Hepatic stellate cell (primary cell): ENCODE measurements at regions not wholly inside any gene's neighbourhood (a gene's known extent, or its start where the extent isn't known, plus 50 kb on each side); places are given as distances from the start of the nearest gene placed in this dataset.

ENCODE experiments used
- DNase-seq: peaks from one replicate; pipeline ENCODE4 v3.0.0; 2011; ENCODE audit warnings: low spot score

DNA sequence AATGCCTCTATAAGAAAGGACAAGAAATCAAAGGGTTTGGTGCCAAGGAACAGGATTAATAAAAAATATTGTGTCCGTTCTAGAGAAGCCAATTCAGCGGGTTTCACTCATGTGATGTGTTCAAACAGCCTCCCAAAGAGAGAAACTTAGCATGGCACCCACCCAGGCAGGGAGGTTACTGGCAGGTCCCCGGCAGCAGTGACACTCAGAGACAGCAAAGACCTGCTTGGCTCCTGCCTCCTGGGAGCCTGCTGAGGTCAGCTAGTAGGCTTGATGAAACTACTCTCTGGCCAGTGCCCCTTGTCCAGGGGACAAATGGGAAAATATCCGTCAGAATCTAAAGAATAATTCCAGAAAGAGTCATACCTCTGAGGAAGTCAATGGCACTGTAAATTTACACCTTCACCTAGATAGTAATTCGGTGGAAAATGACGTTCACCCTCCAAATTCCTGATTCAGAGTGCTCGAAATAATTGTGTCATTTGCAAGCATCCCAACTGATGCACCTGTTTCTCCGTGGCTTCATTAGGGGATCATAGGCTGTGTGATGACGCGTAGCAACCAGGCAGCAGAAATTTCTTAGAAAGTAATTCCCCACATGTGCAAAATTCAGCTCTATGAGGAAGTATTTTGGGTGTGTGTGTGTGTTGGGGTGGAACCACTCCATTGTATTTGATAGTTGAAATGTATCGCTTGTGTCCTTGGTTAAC is 481.5 kb upstream of the ZFHX3 start:
- DNase-seq: no peak

GRCh38 chr16:73527187-73527586 is 479.3 kb upstream of the ZFHX3 start:
- DNase-seq: no peak

- DNase-seq: no peak
Measured at GRCh38 chr16:73526011-73526804, 478.3 kb upstream of the ZFHX3 start.

DNA sequence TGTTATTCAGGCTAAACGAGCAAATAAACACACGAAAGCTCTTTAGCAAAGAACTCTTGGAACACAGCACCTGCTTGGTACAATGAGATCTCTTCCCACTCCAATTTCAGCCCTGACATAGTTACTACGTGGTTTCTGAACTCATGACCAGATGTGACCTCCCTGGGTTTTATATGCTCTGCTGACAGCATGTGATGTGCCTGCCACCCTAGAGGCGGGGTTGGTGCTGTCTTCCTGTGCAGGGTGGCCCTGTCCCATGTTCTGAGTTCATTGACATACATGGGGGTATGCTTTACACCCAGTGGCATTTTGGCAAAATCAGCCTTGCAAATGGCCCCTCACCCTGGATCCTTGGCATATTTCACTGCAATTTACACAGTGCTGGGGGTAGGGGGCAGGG is 475.3 kb upstream of the ZFHX3 start:
- DNase-seq: no peak

DNA sequence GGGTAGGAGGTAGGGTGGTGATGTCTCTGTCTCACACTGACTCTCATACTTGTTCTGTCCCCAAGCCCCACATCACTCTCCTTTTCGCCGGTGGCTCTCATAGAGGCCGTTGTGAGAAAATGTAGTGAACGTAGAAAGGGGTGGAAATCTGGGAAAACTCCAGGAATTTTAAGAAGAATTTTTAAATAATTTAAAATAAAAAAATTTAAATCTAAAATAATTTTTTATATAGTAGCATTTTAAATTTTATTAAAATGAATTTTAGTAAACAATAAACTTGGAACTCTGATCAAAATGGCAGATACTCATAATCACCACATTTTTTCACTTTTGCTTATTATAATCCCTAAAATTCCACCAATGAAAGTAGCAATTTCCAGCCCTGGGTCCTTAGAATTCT is 473.6 kb upstream of the ZFHX3 start:
- DNase-seq: no peak

- DNase-seq: no peak
Measured at GRCh38 chr16:73515616-73516015, 467.7 kb upstream of the ZFHX3 start.

DNA sequence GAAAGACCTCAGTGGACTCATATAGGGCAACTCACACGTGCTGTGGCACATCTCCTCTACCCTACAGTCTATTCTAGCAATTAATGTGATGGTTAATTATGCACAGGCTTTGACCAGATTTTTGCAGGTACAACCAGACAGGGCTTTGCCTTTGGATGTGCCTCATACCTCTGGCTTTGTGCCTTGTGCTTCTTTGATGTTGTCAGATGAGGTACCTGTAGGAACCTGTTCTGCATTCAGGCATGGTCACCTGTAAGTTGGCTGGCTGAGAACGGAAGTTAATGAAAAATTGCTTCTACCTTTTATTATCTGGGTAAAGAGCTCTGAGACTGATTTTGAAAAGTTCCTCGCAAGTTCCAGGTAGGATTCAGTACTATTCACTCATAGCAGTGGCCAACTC is 462.9 kb upstream of the ZFHX3 start:
- no peak for DNase-seq

DNA sequence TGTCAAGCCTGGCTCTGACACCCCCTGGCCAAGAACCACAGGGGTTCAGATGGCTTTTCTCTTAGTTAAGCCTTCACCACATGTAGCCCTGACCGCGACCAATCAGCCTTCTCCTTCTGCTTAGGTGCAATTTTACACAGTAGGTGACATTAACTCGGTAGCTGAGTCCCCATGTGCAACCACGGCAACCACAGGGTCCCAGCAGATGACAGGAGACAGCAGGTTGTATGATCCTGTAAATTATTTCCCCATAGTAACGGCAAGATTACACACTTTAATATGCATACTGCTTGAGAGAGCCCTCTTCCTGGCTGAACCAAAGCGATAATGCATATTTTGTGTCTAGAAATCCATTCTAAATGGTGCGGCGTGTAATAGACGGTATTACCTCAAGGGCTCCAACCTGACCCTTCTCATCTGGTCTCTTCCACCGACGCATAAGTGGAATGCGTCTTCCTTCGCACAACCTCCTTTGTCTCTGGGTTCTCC is 458.7 kb upstream of the ZFHX3 start:
- no peak for DNase-seq

DNA sequence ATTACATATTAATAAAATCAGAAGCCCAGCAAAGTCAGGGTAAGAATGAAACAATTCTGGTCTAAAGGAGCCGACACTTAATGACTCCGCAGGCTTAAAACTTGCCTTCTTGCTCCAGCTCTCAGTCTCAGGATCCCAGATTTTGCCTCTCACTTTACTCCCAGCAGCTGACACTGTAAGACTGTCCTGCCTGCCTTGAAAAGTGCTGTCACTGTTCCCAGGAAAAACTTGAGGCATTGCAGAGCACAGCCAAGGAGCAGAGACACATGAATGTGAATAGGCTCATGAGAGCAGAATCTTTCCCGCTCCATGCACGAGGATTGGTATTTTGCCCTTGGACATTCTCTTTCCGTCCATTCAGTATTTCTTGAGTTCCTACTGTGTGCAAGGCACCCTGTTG is 457.6 kb upstream of the ZFHX3 start:
- no peak for DNase-seq

- no peak for DNase-seq
Measured at GRCh38 chr16:73504591-73505575, 457.0 kb upstream of the ZFHX3 start.

GRCh38 chr16:73503093-73503492 is 455.2 kb upstream of the ZFHX3 start:
- no peak for DNase-seq

DNA sequence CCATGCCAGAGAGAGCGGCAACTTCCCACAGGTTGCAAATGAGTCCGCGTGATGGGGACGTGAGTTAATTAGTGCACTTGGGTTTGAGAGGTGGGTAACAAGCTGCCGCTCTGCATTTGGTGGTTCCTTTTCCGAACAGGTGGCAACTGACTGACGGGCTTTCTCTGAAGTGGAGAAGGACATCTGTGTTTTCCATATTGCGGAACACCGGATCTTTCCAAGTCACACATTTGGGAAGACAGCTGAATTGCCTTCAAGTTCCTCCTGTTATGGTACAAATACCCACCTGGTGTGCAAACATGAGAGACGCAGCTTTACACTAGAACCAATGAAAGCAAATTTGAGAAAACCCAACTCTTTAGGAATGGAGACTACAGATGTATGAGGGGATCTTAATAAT is 451.3 kb upstream of the ZFHX3 start:
- DNase-seq: no peak

GRCh38 chr16:73485880-73486279 is 438.0 kb upstream of the ZFHX3 start:
- no peak for DNase-seq

DNA sequence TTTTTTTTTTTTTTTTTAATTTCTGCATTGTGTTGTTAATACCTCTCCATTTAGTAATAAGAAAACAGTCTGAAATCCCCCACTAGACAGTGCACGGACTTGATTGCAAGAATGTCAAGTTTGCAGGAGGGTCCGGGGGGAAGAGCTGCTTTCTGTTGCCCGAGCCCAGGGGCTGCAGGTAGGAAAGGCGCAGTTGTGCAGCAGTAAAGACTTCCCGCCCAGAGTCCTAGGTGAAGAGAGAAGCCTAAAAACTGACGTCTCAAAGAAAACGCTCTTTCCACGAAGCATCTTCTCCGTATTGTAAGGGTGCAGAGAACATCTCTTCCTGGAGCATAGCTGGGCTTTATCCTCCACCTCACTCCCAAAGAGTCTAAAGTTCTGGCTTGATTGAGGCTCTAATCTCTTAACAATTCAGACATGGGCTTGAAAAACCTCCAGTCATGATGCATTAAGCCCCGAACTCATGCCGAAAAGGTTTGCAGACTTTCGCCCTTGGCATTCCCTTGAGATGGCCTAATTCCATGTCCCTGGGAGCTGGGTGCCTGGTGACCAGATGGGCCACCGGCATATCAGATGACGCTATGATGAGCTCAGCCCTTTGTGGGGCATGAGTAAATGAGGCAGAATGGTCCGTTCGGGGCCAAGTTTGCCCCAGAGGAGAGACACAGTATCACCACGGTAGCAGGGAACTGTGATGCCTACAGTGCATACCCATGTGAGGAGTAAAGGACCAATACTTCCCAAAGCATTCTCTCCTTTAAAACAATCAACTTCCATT is 436.2 kb upstream of the ZFHX3 start:
- no peak for DNase-seq

DNA sequence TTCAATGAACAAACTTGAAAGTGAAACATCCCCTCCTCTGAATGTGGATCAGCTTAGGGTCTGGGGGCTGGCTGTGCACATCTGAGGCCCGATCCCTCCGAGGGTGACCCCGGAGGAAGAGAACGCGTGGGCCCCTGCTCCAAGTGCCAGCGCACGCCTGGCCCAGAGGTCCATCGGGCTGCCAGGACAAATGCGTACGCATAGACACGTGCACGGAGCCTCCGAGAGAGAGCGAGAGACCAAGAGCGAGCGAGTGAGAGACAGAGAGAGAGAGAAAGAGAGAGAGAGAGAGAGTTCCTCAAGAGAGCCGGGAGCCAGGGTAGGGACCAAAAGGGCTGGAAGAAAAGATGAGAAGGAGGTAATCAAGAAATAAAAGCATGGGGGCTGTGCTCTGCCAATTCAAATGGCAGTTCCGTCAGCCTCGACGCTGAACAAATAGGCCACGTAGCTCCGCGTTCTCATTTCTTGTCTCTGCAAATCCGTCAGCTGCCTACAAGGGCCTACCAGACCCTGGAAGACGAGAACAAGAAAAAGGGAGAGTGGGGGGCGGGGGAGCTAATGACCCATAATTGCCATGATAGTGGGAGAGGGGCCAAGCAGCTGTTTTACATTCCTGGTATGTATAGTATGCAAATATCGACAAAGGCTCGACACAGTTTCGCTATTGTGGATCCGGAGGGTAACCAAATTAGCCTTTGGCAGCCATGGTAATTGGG is 435.3 kb upstream of the ZFHX3 start:
- no peak for DNase-seq

DNA sequence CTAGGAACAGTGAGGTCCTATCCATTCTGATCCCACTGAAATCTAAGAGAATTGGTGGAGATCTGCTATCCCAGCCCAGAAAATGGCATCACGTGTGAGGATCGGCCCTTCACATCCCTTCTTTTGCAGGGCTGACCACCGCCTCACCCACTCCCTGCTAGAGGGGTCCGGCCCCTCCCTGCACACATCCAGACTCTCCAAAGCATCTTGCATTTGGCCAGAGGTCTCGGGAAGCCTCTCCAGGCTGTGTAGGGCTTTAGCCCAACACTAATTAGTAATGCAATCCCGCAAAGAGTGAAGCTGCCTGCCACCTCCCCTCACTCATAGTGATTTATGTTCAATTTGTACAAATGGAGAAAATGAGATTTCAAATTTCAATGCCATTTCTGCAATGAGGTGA is 434.4 kb upstream of the ZFHX3 start:
- no peak for DNase-seq

DNA sequence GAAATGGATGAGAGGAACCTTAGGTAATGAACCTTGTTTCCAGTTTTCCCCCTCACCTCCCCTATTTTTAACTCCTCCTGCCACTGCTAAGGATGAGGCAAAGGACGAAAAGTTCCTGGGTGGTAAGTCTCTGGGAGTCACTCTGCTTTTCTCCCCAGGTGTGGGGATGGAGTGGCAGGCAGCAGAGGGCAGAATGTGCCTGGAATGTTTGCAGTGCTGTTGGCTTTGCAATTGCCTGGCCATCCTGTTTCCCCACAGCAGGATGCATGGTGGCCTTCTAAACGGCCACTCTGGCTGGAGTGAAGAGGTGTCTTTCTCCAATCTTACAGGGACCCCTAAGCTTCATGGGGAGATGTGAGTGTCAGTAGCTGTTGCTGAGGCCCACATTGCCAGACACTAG is 432.5 kb upstream of the ZFHX3 start:
- DNase-seq: no peak

- no peak for DNase-seq
Measured at GRCh38 chr16:73473713-73474112, 425.8 kb upstream of the ZFHX3 start.

DNA sequence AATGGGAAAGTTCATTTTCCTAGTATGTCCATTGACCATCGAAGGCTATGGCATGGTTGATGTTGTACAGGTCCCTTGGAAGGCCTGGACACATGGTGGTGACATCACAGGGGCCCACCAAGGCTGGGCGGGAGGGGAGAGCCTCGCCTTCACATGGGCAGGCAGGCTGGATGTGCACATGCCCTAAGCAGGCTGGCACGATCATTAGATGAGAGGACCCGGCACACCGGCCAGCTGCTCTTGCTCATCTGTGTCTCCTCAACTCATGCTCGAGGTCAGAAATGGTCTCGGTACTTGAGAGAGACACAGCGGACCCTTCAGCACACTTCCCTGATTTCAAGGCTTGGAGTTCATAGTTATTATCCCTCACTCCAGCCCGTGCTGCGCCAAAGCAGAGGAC is 416.9 kb upstream of the ZFHX3 start:
- DNase-seq: no peak

GRCh38 chr16:73459586-73459985 is 411.7 kb upstream of the ZFHX3 start:
- DNase-seq: no peak

DNA sequence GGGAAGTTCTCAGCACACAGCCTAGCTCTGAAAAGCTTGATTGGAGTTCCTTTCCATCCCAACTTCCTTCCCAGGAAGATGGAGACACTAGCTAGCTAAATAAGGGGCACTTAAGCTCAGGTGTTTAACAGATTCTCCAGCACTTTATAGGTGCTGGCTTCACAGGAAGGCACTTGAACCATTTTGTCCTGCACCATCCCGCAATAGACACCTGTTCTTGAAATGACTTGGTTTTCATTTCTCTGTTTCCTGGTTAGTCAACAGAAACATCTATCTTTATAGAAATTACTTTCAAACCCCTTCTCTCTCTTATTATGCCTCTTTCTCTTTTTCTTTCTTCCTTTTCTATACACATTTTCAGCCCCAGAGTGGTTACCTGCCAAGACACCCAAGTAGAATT is 409.9 kb upstream of the ZFHX3 start:
- DNase-seq: no peak
